CD4-positive, alpha-beta T cell treated with Interleukin-17A for 4 hours (primary cell): ENCODE measurements at regions not wholly inside any gene's neighbourhood (a gene's known extent, or its start where the extent isn't known, plus 50 kb on each side); places are given as distances from the start of the nearest gene placed in this dataset.
"Not testable (repeated sequence)": the region's sequence is repeated elsewhere in the genome, so short reads cannot be mapped to it uniquely, and the experiment has no call there.

ENCODE experiments used
- DNase-seq: peaks from one replicate; pipeline ENCODE4 v3.0.0-alpha.2; 2020; ENCODE audit warnings: mixed read lengths

DNA sequence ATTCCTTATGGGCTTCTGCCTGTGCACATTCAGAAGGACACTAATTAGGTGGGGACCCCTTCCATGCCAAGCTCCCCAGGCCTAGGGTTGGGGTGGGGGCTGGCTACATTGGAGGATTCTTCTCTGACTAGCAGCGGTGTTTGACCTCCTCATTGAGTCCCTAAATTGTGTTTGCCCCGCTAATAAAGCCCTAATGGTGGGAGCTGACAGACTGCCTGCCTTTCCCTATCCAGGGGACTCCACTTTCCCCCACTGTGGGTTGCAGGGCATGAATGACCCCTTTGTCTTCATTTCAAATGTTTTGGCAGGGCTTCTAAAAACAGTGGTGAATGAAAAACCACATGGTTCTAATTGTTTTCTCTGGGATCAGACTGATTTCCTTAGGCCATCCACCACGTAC lies 476.8 kb upstream of the CDH11 start:
- no peak for DNase-seq

DNA sequence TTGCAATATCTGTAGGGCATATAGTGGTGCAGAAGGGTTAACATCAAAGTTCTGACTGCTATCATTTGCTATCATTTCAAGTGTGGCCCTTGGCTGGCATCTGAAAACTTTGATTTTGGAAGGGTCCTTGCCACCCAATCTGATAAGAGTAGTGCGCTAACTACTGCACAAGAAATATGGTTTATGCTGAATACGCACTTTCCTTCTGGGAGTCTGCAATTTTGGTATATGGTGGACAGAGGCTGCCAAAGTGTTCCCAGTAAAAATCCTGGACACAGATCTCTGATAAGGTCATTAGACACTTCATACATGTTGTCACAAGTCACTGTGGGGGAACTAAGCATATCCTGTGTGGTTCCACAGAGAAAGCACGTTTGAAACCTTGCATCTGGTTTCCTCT lies 461.6 kb upstream of the CDH11 start:
- no peak for DNase-seq

DNA sequence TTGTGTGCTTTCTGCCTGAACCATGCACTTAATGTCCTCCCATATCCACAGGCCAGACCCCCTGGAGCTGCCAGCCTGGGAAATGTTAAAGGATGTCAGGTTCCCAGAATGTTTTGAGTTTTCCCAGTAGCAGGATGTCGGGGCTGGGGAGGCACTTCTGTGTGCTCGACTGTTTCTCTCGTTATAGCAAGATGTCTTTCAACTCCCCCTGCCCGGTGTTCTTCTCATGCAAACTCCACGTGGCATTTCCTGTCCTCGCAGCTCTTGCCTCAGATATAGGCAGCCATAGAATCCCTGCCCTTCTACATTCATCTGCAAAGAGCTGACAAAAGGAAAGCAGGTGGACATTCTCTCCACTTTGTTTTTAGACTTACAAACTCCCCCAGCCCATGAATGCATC lies 457.2 kb upstream of the CDH11 start:
- no peak for DNase-seq

DNA sequence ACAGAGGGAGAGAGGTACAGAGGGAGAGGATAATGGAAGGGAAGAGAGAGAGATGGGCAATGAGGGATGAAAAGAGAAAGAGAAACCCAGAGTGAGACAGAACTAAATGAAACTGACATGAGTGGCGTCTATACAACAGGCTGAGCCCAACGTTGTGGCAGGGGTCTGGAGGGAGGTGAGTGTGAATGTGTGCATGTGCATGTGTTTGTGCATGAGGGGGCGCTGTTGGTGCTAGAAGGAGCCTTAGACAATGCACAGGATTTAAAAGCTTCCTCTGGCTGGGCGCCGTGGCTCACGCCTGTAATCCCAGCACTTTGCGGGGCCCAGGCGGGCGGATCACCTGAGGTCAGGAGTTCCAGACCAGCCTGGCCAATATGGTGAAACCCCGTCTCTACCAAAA lies 454.8 kb upstream of the CDH11 start:
- no peak for DNase-seq

DNA sequence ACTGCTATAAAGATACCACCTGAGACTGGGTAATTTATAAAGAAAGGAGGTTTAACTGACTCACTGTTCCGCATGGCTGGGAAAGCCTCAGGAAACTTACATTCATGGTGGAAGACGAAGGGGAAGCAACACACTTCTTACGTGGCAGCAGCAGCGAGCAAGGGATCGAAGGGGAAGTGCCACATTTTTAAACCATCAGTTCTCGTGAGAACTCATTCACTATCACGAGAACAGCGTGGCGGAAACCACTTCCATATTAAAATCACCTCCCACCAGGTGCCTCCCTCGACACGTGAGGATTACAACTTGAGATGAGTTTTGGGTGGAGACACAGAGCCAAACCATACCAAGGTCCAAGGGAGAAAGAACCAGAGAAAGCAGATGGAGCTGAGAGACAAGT lies 454.3 kb upstream of the CDH11 start:
- no peak for DNase-seq

DNA sequence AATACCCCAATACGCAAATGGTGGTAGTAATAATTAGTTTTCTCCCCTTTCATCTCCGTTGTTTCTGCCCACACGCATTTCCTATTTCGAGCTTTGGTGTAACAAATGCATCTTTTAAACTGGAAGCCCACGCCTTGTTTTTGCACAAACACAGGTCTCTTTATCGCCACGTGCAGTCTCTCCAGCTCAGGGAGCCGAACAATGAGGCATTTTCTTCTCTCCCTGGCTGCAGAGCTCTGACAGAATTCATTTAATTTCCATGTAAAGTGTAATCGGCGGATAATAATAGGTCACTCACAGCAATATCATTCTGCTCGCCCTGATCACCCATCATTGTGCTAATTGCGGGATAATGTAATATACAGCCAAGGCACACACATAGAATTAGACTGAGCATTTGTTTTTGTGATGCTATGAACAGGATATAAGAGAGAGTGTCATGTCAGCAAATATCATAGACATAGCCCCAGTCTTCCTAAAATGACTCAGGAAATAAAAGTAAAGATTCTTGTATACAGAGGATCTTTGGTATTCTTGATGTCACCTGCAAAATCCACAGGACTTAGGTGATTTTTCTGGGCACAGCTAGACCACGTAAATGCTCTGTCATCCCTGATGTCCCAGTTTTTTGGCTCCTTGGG lies 452.6 kb upstream of the CDH11 start:
- no peak for DNase-seq

DNA sequence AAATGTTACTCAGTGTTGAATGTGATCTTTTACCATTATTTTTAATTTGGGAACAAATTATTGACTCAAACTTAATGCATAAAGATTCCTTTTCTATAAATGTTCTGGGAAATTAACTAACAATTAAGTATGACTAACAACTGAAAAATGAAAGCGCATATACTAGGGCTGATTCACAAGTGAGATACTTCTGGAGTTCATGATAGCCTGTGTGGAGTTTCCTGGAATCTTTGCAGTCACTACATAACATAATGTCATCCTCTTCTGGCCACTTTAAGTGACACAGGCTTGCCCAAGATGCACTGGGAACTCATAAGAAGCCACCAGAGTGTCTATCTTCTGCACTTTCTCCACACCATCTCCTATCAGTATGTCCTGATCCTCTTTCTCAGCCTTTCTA lies 450.3 kb upstream of the CDH11 start:
- no peak for DNase-seq

DNA sequence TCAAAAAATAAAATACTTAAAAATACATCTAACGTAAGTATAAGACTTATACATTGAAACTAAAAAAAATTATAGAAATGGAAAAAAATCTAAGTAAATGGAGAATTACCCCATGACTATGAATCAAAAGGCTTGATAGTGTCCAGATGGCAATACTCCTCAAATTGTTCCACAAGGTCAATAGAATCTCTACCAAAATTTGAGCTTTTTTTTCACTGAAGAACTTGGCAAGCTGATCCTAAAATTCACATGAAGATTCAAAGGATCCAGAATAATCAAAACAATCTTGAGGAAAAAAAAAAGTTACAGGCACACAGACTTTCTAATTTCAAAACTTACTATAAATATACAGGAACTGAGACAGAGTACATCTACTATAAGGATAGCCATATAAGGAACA lies 448.4 kb upstream of the CDH11 start:
- no peak for DNase-seq

DNA sequence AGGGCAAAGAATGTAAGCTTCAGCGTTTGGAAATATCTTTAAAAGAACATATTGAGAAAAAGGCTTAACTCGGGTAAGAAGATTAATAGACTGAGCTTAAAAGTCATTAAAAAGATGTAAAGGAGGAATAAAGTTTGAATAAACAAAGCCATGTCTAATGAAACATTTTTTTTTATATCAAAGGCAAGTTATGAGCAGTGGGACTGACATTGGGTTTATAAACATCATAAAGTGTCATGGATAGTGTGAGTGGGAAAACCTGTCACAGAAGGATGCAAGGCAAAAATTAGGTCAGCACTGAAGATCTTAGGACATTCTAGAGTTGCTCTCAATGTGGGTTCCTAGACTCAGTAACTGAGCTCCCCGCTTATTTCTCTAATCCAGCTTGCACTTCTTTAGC lies 438.0 kb upstream of the CDH11 start:
- DNase-seq, result no peak

DNA sequence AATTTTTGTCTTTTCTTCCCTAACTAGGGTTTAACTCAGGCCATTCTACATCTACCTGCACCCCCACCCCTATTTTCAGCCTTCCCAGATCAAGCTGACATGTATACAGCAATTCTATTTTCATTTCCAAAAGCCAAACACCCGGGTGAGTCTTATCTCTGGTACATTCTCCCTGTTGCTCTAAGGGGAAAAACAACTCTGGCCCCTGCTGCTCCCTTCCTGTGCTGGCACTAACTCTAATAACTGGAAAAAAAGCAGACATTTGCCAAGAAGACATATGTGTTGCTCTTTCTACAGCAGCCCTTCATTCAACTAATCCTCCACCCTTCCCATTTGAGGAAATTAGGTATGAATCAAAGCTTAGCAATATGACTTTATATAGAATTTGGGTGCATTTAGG lies 427.8 kb upstream of the CDH11 start:
- not testable (repeated sequence) for DNase-seq

DNA sequence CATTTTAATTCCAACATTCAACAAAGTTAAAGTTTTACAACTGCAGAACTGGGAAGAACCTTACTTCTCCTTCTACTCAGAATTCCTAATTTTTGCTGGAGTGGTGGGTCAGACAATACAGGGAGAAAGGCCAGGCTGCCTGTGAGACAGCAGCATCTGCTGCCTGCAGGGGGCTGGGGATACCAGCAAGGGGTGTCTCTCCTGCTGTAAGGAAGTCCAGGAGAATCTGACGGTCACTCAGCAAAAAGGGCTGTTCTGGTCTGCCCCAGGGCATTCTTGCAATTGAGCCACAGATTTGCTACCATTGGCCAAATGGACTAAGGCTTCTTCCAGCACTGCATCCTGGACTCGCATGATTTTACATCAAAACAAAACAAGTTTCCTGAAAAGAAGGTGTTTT lies 426.6 kb upstream of the CDH11 start:
- DNase-seq, result no peak

DNA sequence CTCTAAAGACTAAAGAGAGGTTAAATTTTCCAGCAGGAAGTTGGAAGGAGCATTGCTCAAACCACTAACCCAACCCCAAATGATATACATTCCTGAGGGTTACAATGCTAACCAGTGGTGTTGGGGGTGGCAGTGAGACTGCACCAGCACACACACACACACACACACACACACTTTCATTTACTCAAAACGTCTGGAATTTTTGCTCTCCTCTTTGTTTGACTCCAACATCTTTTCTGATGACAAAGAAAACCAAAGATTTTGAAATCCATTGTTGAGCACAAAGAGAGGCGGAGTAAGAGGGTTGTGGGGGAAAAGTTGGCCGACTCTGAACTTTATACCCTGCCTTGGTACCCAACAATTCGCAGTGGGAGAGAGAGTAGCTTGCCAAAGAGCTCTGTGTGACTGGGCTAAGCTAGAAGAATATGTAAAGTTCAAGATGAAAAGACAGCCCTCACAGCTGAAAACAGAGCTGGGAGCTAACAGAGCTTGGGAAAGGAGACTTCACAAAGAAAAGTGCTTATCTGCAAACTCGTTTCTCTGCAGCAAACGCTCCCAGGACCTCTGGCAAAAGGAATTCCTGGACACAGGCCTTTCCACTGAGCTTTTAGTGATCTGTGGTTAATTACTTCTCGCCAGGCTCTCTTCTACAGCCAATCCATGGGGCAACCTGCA lies 426.0 kb upstream of the CDH11 start:
- DNase-seq, result no peak

DNA sequence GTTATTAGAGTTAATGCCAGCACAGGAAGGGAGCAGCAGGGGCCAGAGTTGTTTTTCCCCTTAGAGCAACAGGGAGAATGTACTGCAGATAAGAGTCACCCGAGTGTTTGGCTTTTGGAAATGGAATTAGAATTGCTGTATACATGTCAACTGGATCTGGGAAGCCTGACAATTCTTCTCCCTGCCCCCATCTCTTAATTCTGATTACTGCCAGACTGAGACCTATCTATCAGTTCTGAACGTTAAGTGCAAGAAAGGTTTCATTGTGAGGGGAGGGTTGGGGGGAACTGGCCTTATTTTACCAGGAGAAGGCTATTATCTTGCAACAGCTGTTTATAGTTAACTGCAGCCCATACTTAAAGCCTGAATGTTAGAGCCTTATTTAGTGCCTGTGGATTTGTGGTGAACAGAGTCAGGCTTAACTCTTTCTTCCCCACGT lies 424.5 kb upstream of the CDH11 start:
- DNase-seq, result no peak

DNA sequence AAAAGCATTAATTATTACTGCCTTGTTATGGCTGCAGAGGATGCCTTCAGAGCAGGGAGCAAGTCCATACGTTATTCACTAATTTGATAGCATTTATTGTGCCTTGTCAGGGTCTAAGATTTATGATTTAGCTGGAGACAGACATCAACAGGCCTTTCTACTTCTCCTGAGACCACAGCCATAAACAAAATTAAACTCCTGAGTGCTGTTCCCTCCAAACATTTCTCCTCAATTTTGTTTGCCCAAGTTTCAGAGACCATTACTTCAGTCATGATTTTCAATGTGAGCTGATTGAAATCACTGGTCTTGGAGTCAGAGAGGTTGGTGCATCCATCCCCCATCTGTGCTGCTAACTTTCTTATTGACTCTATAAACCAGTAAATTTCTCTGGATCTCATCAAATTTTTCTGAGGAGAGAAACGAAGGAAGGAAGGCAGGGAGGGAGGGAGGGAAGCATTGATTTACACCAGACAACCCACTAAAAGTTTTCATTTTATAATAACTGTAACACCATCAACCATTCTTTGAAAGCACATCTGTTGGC lies 423.6 kb upstream of the CDH11 start:
- no peak for DNase-seq

DNA sequence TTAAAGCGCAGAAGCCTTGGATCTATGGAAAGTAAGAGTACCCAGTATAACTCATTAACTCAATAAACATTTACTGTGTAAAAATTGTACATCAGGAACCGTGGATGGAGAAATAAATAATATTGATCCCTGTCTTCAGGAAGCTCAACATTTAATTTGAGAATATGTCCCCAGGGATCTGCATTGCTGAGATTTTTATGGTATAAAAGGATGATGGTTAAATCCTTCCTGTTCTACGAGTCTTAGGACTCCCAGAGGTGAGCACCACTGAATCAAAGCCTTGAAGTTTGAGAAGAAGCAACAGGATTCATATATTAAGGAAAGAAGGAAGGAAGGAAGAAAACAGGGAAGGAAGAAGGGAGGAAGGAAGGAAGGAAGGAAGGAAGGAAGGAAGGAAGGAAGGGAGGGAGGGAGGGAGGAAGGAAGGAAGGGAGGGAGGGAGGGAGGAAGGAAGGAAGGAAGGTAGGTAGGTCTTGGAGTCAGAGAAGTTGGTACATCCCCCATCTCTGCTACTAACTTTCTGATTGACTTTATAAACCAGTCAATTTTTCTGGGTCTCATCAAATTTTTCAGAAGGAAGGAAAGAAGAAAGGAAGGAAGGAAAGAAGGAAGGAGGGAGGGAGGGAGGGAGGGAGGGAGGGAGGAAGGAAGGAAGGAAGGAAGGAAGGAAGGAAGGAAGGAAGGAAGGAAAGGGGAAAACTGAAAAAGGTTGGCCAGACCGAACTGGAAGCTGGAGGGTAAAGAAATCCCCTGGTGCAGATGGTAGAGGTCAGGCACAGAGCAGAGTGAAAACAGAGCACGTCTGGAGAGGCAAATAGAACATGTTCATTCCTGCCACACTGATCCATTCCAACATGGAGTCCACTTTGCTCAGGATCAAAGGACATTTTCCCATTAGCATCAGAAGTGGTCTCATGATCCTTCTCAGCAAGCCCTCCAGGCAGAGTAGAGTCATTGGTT lies 422.2 kb upstream of the CDH11 start:
- no peak for DNase-seq

DNA sequence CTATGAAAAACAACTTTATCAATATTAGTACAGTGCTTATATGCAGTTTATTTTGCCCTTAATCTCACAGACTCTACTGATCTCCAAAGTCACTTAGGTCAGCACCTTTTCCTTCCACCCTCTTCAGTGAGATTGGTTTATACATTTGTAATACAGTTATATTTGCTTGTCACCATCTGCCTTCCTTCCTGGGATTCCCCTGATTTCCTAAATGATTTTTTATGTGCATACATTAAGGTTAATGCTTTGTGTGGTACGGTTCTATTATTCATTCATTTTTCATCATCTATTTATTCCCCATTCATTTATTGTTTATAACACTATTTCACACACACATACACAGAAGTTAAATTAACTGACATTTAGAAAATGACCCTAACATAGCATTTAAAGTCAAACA lies 419.8 kb upstream of the CDH11 start:
- DNase-seq, result no peak

DNA sequence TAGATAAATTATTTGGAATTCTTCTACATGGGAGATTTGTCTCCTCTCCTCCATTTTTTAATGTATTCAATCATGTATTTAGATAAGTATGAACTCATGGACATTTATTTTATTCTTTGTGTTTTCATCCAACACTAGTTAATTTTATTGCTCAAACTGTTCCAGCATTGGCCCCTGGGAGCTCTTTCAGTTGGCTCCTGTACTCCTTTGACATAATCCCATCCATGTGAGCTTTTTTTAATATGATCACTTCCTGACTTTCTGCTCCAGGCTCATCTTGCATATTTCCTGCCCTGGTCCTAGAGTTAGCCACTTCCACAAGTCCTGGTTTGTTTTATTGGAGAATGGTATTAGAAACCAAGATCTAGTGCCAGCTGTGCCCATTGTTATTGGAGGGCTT lies 419.0 kb upstream of the CDH11 start:
- no peak for DNase-seq

DNA sequence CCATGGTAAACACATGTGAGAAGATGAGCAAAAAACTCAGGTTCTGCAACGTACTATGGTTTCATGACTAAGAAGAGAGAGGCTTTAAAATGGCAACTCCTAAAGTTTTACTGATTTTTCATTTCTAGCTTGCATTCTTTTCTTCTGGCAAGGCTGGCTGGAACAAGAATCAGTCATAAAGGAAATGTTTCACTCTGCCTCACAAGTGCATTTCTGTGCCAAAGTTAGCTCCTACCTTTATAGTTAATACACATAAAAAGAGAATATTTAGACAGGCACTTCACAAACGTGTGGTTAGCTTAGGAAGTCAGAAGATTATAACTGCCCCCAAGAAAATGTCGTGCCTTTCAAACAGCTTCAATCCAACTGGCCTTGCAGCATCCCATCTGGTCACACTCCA lies 417.1 kb upstream of the CDH11 start:
- DNase-seq, result no peak

DNA sequence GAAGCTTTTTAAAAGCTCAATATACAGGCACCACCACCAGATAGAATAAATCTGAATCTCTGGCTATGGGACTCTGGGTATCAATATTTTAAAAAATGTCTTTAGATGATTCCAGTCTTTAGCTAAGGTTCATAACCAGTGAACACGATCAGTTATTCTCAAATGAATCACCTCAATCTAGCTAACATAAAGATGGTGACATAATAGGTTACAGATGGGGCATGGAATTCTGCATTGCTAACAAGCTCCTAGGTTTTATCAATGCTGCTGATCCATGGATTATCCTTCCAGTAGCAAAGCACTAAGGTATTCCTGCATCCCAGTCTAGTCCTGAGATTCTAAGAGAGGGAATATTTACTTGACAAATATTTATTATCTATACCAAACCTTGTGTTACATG lies 415.5 kb upstream of the CDH11 start:
- no peak for DNase-seq

DNA sequence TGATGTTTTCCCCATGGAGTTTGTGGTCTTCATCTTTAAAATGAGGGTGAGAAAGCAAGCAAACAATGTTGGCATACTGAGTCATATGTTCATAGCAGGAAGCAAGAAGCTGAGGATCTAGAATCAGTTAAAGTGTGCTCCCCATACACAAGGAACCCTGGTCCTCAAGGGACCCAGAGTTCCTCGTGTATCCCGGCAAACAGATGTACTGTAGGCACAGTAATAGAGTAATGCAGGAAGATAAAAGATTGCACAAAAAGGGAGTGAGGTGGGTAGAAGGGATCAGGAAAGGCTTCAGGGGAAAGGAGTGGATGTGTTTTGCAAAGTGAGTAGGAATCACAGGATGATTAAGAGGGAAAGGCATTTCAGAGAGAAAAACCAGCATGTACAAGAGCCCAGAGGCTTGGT lies 412.3 kb upstream of the CDH11 start:
- no peak for DNase-seq

DNA sequence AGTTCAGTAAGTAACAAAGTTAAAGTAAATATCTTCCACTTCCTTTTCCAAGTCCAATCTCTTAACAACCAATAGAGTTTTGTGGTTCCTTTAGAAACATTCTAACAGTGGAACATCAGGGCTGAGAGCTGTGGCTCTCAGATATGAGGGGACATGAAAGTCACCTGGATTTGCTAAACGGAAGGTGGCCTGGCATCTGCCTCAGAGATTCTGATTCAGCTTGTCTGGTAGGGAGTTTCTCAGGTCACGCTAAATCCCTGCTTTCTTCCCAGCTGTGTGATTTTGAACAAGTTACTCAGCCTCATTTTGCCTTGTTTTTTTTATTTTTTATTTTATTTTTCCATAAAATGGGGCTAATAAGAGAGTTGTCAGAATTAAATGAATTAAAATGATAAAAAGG lies 411.0 kb upstream of the CDH11 start:
- DNase-seq, result no peak

DNA sequence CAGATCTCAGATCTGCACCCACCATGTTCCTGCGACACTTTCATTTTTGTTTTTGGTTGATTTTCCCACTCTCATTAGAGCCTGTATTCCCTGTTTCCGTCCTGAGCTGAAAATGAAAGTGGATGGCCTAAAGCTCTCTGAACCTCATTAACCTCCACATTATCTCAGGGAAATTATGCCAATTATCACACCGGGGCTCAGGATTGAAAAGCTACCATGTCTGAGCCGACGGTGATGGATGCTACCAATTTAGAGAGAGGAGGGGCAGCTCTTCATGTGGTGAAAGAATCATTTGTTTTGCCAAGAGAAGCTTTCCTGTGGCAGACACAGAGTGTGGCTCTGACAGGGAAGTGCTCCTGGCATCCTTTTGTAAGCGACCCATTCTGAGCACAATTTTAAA lies 410.4 kb upstream of the CDH11 start:
- no peak for DNase-seq

DNA sequence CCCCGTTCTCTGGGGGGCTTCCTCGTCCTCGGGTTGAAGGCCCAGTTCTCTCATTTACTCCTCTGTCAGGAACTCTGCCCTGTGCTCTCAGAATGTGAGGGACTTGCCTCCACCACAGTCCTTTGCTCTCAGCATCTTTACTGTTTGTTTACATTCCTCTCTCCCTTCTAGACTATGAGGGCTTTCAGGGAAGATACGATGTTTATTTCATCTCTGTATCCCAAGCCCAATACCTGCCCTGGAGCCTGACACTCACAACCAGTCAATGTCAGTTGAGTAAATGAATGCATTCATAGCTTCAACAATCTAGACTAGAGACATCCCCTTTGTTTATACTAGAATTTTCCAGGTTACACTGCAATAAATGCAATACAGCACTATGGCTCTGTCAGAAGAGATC lies 409.6 kb upstream of the CDH11 start:
- DNase-seq, result no peak

DNA sequence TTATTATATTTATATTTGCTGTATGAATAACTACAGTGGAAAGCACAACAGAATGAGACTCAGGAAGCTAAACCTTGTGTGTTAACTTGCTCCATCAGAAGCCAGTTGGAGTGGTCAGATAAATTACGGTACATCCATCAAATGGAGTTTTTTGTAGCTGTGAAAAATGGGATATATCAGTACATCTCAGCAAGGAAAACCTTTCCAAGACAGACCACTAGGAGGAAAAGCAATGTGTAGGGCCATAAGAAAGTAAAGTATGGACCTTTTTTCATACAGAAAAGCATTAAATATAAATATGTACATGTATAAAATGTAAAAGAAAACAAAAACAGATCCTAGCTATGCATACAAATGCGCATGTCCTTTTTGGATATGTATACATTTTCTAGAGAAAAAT lies 403.8 kb upstream of the CDH11 start:
- DNase-seq, result no peak
